DND-41 (cell line): ENCODE measurements at regions not wholly inside any gene's neighbourhood (a gene's known extent, or its start where the extent isn't known, plus 50 kb on each side); places are given as distances from the start of the nearest gene placed in this dataset.

Experiments used
- ATAC-seq: fragments of 200-7000 bp; cut with Tn5 transposase; 3 replicates; pipeline ENCODE4 v1.9.1; 2021; ENCODE audit warnings: low read depth; ENCODE audit not compliant: insufficient read depth
- DNase-seq: peaks from one replicate; pipeline ENCODE4 v3.0.0-alpha.2; 2020
- H2AFZ ChIP-seq: 2 replicates; pipeline ENCODE4 v1.6.0; 2012; ENCODE audit warnings: low read depth, low read length
- H3K27ac ChIP-seq: 2 replicates; pipeline ENCODE4 v1.5.1; 2012; ENCODE audit warnings: low read length, inconsistent platforms
- H3K27me3 ChIP-seq: fragments of 200-600 bp; sonication (generic); 2 replicates; pipeline ENCODE4 v1.6.0; 2012; ENCODE audit warnings: low read length, mild to moderate bottlenecking, inconsistent platforms; ENCODE audit not compliant: insufficient read depth, poor library complexity
- H3K36me3 ChIP-seq: 2 replicates; pipeline ENCODE4 v1.5.1; 2012; ENCODE audit warnings: low read length, inconsistent platforms; ENCODE audit not compliant: insufficient read depth
- H3K4me1 ChIP-seq: 2 replicates; pipeline ENCODE4 v1.5.1; 2012; ENCODE audit warnings: mild to moderate bottlenecking, low read length; ENCODE audit not compliant: insufficient read depth
- H3K4me2 ChIP-seq: 2 replicates; pipeline ENCODE4 v1.6.0; 2012; ENCODE audit warnings: mild to moderate bottlenecking, moderate library complexity, low read length, inconsistent platforms; ENCODE audit not compliant: insufficient read depth
- H3K4me3 ChIP-seq, 2 experiments: fragments of 200-600 bp in 1 of 2; shearing (Covaris generic) in 1 of 2; 2 replicates each; pipeline ENCODE4 v1.5.1; 2012 to 2016; ENCODE audit warnings: inconsistent platforms in 2 of 2, low read length in 2 of 2, mild to moderate bottlenecking in 2 of 2, low read depth in 1 of 2, moderate library complexity in 1 of 2
- H3K79me2 ChIP-seq: 2 replicates; pipeline ENCODE4 v1.6.0; 2012; ENCODE audit warnings: low read length, inconsistent platforms; ENCODE audit not compliant: insufficient read depth
- H3K9ac ChIP-seq: 2 replicates; pipeline ENCODE4 v1.6.0; 2012; ENCODE audit warnings: low read depth, mild to moderate bottlenecking, inconsistent platforms, low read length, moderate library complexity
- H3K9me3 ChIP-seq: 2 replicates; pipeline ENCODE4 v1.5.1; 2012; ENCODE audit warnings: low read length, moderate library complexity, mild to moderate bottlenecking, inconsistent platforms; ENCODE audit not compliant: insufficient read depth, severe bottlenecking
- H4K20me1 ChIP-seq: 2 replicates; pipeline ENCODE4 v1.6.0; 2012; ENCODE audit warnings: low read length; ENCODE audit not compliant: insufficient read depth
- CTCF ChIP-seq: IDR thresholded peaks from 2 replicates; pipeline ENCODE4 v1.5.1; 2012; ENCODE audit warnings: borderline replicate concordance, low read length, moderate library complexity, mild to moderate bottlenecking; ENCODE audit not compliant: poor library complexity, severe bottlenecking; ENCODE audit errors: extremely low read depth
- EZH2 ChIP-seq: IDR thresholded peaks from 3 replicates; pipeline ENCODE4 v1.6.1; 2012; ENCODE audit warnings: borderline replicate concordance, low read depth, mild to moderate bottlenecking, moderate library complexity, low read length, inconsistent platforms; ENCODE audit not compliant: severe bottlenecking

GRCh38 chr2:221312634-221313033, 259.5 kb downstream of the EPHA4 start:
- Histone ChIP-seq H3K4me1 (no peaks in the 10 kb centered on the region), H4K20me1 (no peaks in the 10 kb centered on the region), H3K4me3 (no peak overlapping the region), H3K27ac (no peak overlapping the region), H3K36me3 (no peaks in the 10 kb centered on the region), H3K9me3 (no peaks in the 10 kb centered on the region), H2AFZ (no peak overlapping the region), H3K27me3 (no peaks in the 10 kb centered on the region), H3K4me2 (no peak overlapping the region), H3K79me2 (no peaks in the 10 kb centered on the region), H3K9ac (no peak overlapping the region)
- DNase-seq = no peak
- no peak for TF ChIP-seq CTCF
- no peak for TF ChIP-seq EZH2
- ATAC-seq = no peak

GRCh38 chr2:221314786-221315185, 257.3 kb downstream of the EPHA4 start:
- H3K9me3 ChIP-seq = no peaks in the 10 kb centered on the region
- H3K4me1 ChIP-seq = no peaks in the 10 kb centered on the region
- H3K9ac ChIP-seq = no peak overlapping the region
- H3K27me3 ChIP-seq = no peaks in the 10 kb centered on the region
- H4K20me1 ChIP-seq = no peaks in the 10 kb centered on the region
- H3K4me3 ChIP-seq = no peak overlapping the region
- no peak for TF ChIP-seq EZH2
- TF ChIP-seq CTCF = no peak
- H3K79me2 ChIP-seq = no peaks in the 10 kb centered on the region
- no peak overlapping the region for H2AFZ ChIP-seq
- H3K4me2 ChIP-seq = no peak overlapping the region
- no peak for ATAC-seq
- H3K36me3 ChIP-seq = no peaks in the 10 kb centered on the region
- no peak overlapping the region for H3K27ac ChIP-seq
- DNase-seq = no peak

GRCh38 chr2:221318376-221319130, 253.6 kb downstream of the EPHA4 start:
- ATAC-seq (no peak), DNase-seq (no peak)
- Histone ChIP-seq H2AFZ (no peak overlapping the region), H3K79me2 (no peaks in the 10 kb centered on the region), H4K20me1 (no peaks in the 10 kb centered on the region), H3K36me3 (no peaks in the 10 kb centered on the region), H3K4me2 (no peak overlapping the region), H3K4me1 (no peaks in the 10 kb centered on the region), H3K27me3 (no peaks in the 10 kb centered on the region), H3K9me3 (no peaks in the 10 kb centered on the region), H3K27ac (no peak overlapping the region), H3K4me3 (no peak overlapping the region), H3K9ac (no peak overlapping the region)
- TF ChIP-seq EZH2 = no peak
- no peak for TF ChIP-seq CTCF
